ENCODE measurements at regions not wholly inside any gene's neighbourhood (a gene's known extent, or its start where the extent isn't known, plus 50 kb on each side); places are given as distances from the start of the nearest gene placed in this dataset.

- no peaks in the 10 kb centered on the region for H3K36me3 ChIP-seq (ENCODE audit: insufficient read depth, low read length)
- H3K9ac ChIP-seq (ENCODE audit: insufficient read length): no peak overlapping the region
- no peak for DNase-seq (ENCODE audit: low read depth, low spot score)
- H3K4me3 ChIP-seq: no peak overlapping the region
- no peak overlapping the region for H3K27ac ChIP-seq
- no peaks in the 10 kb centered on the region for H3K9me3 ChIP-seq (ENCODE audit: low read depth, low read length)
- TF ChIP-seq POLR2AphosphoS5 (IDR thresholded peaks at IDR 0.05; ENCODE audit: borderline replicate concordance, low read depth, low read length) (no peak), EZH2 (IDR thresholded peaks at IDR 0.05) (no peak), FOXP2 (optimal IDR thresholded peaks at IDR 0.05; ENCODE audit: control extremely low read depth, extremely low read length, insufficient read depth) (no peak)
Observed at GRCh38 chr9:81416476-81417298, 272.7 kb downstream of the TLE1 start.

- H3K36me3 ChIP-seq (ENCODE audit: insufficient read depth, low read length): no peaks in the 10 kb centered on the region
- TF ChIP-seq POLR2AphosphoS5 (IDR thresholded peaks at IDR 0.05; ENCODE audit: borderline replicate concordance, low read depth, low read length) (no peak), EZH2 (IDR thresholded peaks at IDR 0.05) (no peak), FOXP2 (optimal IDR thresholded peaks at IDR 0.05; ENCODE audit: control extremely low read depth, extremely low read length, insufficient read depth) (no peak)
- H3K9me3 ChIP-seq (ENCODE audit: low read depth, low read length): no peaks in the 10 kb centered on the region
- H3K27ac ChIP-seq: no peak overlapping the region
- no peak for DNase-seq (ENCODE audit: low read depth, low spot score)
- H3K9ac ChIP-seq (ENCODE audit: insufficient read length): no peak overlapping the region
- no peak overlapping the region for H3K4me3 ChIP-seq
Observed at GRCh38 chr9:81414836-81415235, 274.5 kb downstream of the TLE1 start.

GRCh38 chr9:81411961-81412360 lies 277.4 kb downstream of the TLE1 start:
- H3K36me3 ChIP-seq (ENCODE audit: insufficient read depth, low read length): no peaks in the 10 kb centered on the region
- H3K9ac ChIP-seq (ENCODE audit: insufficient read length): no peak overlapping the region
- no peak overlapping the region for H3K27ac ChIP-seq
- DNase-seq (ENCODE audit: low read depth, low spot score): no peak
- H3K4me3 ChIP-seq: no peak overlapping the region
- TF ChIP-seq POLR2AphosphoS5 (IDR thresholded peaks at IDR 0.05; ENCODE audit: borderline replicate concordance, low read depth, low read length) (no peak), FOXP2 (optimal IDR thresholded peaks at IDR 0.05; ENCODE audit: control extremely low read depth, extremely low read length, insufficient read depth) (no peak), EZH2 (IDR thresholded peaks at IDR 0.05) (no peak)
- no peaks in the 10 kb centered on the region for H3K9me3 ChIP-seq (ENCODE audit: low read depth, low read length)

- no peaks in the 10 kb centered on the region for H3K9me3 ChIP-seq (ENCODE audit: low read depth, low read length)
- TF ChIP-seq FOXP2 (optimal IDR thresholded peaks at IDR 0.05; ENCODE audit: control extremely low read depth, extremely low read length, insufficient read depth): no peak
- TF ChIP-seq EZH2 (IDR thresholded peaks at IDR 0.05): no peak
- no peak for TF ChIP-seq POLR2AphosphoS5 (IDR thresholded peaks at IDR 0.05; ENCODE audit: borderline replicate concordance, low read depth, low read length)
- no peak overlapping the region for H3K27ac ChIP-seq
- H3K4me3 ChIP-seq: no peak overlapping the region
- H3K9ac ChIP-seq (ENCODE audit: insufficient read length): no peak overlapping the region
- no peak for DNase-seq (ENCODE audit: low read depth, low spot score)
- no peaks in the 10 kb centered on the region for H3K36me3 ChIP-seq (ENCODE audit: insufficient read depth, low read length)
Observed at GRCh38 chr9:81410201-81410600, 279.1 kb downstream of the TLE1 start.

GRCh38 chr9:81408951-81409350 lies 280.4 kb downstream of the TLE1 start:
- Histone ChIP-seq H3K27ac (no peak overlapping the region), H3K4me3 (no peak overlapping the region), H3K9ac (ENCODE audit: insufficient read length) (no peak overlapping the region), H3K9me3 (ENCODE audit: low read depth, low read length) (no peaks in the 10 kb centered on the region), H3K36me3 (ENCODE audit: insufficient read depth, low read length) (no peaks in the 10 kb centered on the region)
- DNase-seq (ENCODE audit: low read depth, low spot score): no peak
- TF ChIP-seq EZH2 (IDR thresholded peaks at IDR 0.05): no peak
- TF ChIP-seq POLR2AphosphoS5 (IDR thresholded peaks at IDR 0.05; ENCODE audit: borderline replicate concordance, low read depth, low read length): no peak
- TF ChIP-seq FOXP2 (optimal IDR thresholded peaks at IDR 0.05; ENCODE audit: control extremely low read depth, extremely low read length, insufficient read depth): no peak

GRCh38 chr9:81404931-81405598 lies 284.3 kb downstream of the TLE1 start:
- H3K27ac ChIP-seq: no peak overlapping the region
- H3K9me3 ChIP-seq (ENCODE audit: low read depth, low read length): no peaks in the 10 kb centered on the region
- H3K9ac ChIP-seq (ENCODE audit: insufficient read length): no peak overlapping the region
- H3K36me3 ChIP-seq (ENCODE audit: insufficient read depth, low read length): no peaks in the 10 kb centered on the region
- no peak for DNase-seq (ENCODE audit: low read depth, low spot score)
- TF ChIP-seq FOXP2 (optimal IDR thresholded peaks at IDR 0.05; ENCODE audit: control extremely low read depth, extremely low read length, insufficient read depth): no peak
- no peak for TF ChIP-seq EZH2 (IDR thresholded peaks at IDR 0.05)
- no peak for TF ChIP-seq POLR2AphosphoS5 (IDR thresholded peaks at IDR 0.05; ENCODE audit: borderline replicate concordance, low read depth, low read length)
- H3K4me3 ChIP-seq: no peak overlapping the region

- no peak overlapping the region for H3K9ac ChIP-seq (ENCODE audit: insufficient read length)
- H3K4me3 ChIP-seq: no peak overlapping the region
- DNase-seq (ENCODE audit: low read depth, low spot score): no peak
- H3K9me3 ChIP-seq (ENCODE audit: low read depth, low read length): no peaks in the 10 kb centered on the region
- no peak overlapping the region for H3K27ac ChIP-seq
- TF ChIP-seq EZH2 (IDR thresholded peaks at IDR 0.05) (no peak), POLR2AphosphoS5 (IDR thresholded peaks at IDR 0.05; ENCODE audit: borderline replicate concordance, low read depth, low read length) (no peak), FOXP2 (optimal IDR thresholded peaks at IDR 0.05; ENCODE audit: control extremely low read depth, extremely low read length, insufficient read depth) (no peak)
- H3K36me3 ChIP-seq (ENCODE audit: insufficient read depth, low read length): no peaks in the 10 kb centered on the region
Observed at GRCh38 chr9:81397481-81398381, 291.6 kb downstream of the TLE1 start.

- Histone ChIP-seq H3K27ac (no peak overlapping the region), H3K36me3 (ENCODE audit: insufficient read depth, low read length) (no peaks in the 10 kb centered on the region), H3K9ac (ENCODE audit: insufficient read length) (no peak overlapping the region), H3K9me3 (ENCODE audit: low read depth, low read length) (no peaks in the 10 kb centered on the region), H3K4me3 (no peak overlapping the region)
- no peak for TF ChIP-seq FOXP2 (optimal IDR thresholded peaks at IDR 0.05; ENCODE audit: control extremely low read depth, extremely low read length, insufficient read depth)
- no peak for TF ChIP-seq POLR2AphosphoS5 (IDR thresholded peaks at IDR 0.05; ENCODE audit: borderline replicate concordance, low read depth, low read length)
- no peak for TF ChIP-seq EZH2 (IDR thresholded peaks at IDR 0.05)
- no peak for DNase-seq (ENCODE audit: low read depth, low spot score)
Observed at GRCh38 chr9:81396528-81396927, 292.8 kb downstream of the TLE1 start.
